LNCaP clone FGC (cell line): ENCODE measurements at regions not wholly inside any gene's neighbourhood (a gene's known extent, or its start where the extent isn't known, plus 50 kb on each side); places are given as distances from the start of the nearest gene placed in this dataset.

ENCODE experiments used
- DNase-seq: peaks from one replicate; pipeline ENCODE4 v3.0.0-alpha.2; 2011; ENCODE audit warnings: low read depth
- H3K4me3 ChIP-seq: 2 replicates; pipeline ENCODE4 v1.5.1; 2011; ENCODE audit warnings: mild to moderate bottlenecking, low read depth, low read length, control low read depth
- CTCF ChIP-seq: IDR thresholded peaks from 2 replicates; pipeline ENCODE4 v1.5.1; 2012; ENCODE audit warnings: mild to moderate bottlenecking; ENCODE audit not compliant: control insufficient read depth, insufficient read depth; ENCODE audit errors: extremely low read depth

GRCh38 chr1:168825129-168825528, 96.1 kb upstream of the DPT start:
- no peak for TF ChIP-seq CTCF
- no peak for DNase-seq
- no peak overlapping the region for H3K4me3 ChIP-seq

GRCh38 chr1:168825820-168826219, 96.8 kb upstream of the DPT start:
- TF ChIP-seq CTCF = no peak
- no peak for DNase-seq
- H3K4me3 ChIP-seq = no peak overlapping the region

GRCh38 chr1:168826269-168826668, 97.3 kb upstream of the DPT start:
- TF ChIP-seq CTCF = no peak
- no peak for DNase-seq
- H3K4me3 ChIP-seq = no peak overlapping the region

GRCh38 chr1:168827557-168827956, 98.6 kb upstream of the DPT start:
- H3K4me3 ChIP-seq = no peak overlapping the region
- no peak; the same call in 1 of the 2 replicates for TF ChIP-seq CTCF
- DNase-seq = no peak

GRCh38 chr1:168829876-168830275, 100.9 kb upstream of the DPT start:
- no peak for DNase-seq
- no peak overlapping the region for H3K4me3 ChIP-seq

GRCh38 chr1:168830562-168830961, 101.6 kb upstream of the DPT start:
- H3K4me3 ChIP-seq = no peak overlapping the region
- no peak for DNase-seq
- TF ChIP-seq CTCF = no peak

More at GRCh38 chr1:168829876-168830275, 100.9 kb upstream of the DPT start:
- TF ChIP-seq CTCF = no peak

- DNase-seq = no peak
- no peak overlapping the region for H3K4me3 ChIP-seq
- TF ChIP-seq CTCF = no peak
Observed at GRCh38 chr1:168832661-168833060, 103.7 kb upstream of the DPT start.
